Effector memory CD4-positive, alpha-beta T cell (primary cell): ENCODE measurements at regions not wholly inside any gene's neighbourhood (a gene's known extent, or its start where the extent isn't known, plus 50 kb on each side); places are given as distances from the start of the nearest gene placed in this dataset.

Experiments
- DNase-seq, 3 donors: peaks; one replicate each; pipeline ENCODE4 v3.0.0-alpha.2; 2020
- H3K27ac ChIP-seq: 2 replicates; pipeline ENCODE4 v1.7.0; 2013; ENCODE audit warnings: mild to moderate bottlenecking, low read length, moderate library complexity; ENCODE audit not compliant: insufficient read depth, poor library complexity, severe bottlenecking
- H3K27me3 ChIP-seq: replicated peaks from 2 replicates; pipeline ENCODE4 v1.7.0; 2013; ENCODE audit warnings: mild to moderate bottlenecking, low read length; ENCODE audit not compliant: insufficient read depth, control insufficient read depth, poor library complexity, severe bottlenecking
- H3K36me3 ChIP-seq: 2 replicates; pipeline ENCODE4 v1.7.0; 2013; ENCODE audit warnings: mild to moderate bottlenecking, low read length, moderate library complexity; ENCODE audit not compliant: control insufficient read depth, insufficient read depth
- H3K4me1 ChIP-seq: 2 replicates; pipeline ENCODE4 v1.7.0; 2013; ENCODE audit warnings: low read length, mild to moderate bottlenecking; ENCODE audit not compliant: control insufficient read depth, insufficient read depth, poor library complexity, severe bottlenecking
- H3K4me3 ChIP-seq: 2 replicates; pipeline ENCODE4 v1.7.0; 2013; ENCODE audit warnings: low read length, low read depth, mild to moderate bottlenecking; ENCODE audit not compliant: insufficient read depth, poor library complexity, severe bottlenecking
- H3K9me3 ChIP-seq: 2 replicates; pipeline ENCODE4 v1.7.0; 2013; ENCODE audit warnings: mild to moderate bottlenecking, low read length, moderate library complexity; ENCODE audit not compliant: control insufficient read depth

GRCh38 chr18:4586731-4587130, 131.6 kb upstream of the DLGAP1 start:
- Histone ChIP-seq H3K27ac (no peak overlapping the region), H3K36me3 (no peaks in the 10 kb centered on the region), H3K4me3 (no peak overlapping the region), H3K4me1 (no peaks in the 10 kb centered on the region), H3K9me3 (no peaks in the 10 kb centered on the region), H3K27me3 (no peaks in the 10 kb centered on the region)
- DNase-seq, result no peak

DNA sequence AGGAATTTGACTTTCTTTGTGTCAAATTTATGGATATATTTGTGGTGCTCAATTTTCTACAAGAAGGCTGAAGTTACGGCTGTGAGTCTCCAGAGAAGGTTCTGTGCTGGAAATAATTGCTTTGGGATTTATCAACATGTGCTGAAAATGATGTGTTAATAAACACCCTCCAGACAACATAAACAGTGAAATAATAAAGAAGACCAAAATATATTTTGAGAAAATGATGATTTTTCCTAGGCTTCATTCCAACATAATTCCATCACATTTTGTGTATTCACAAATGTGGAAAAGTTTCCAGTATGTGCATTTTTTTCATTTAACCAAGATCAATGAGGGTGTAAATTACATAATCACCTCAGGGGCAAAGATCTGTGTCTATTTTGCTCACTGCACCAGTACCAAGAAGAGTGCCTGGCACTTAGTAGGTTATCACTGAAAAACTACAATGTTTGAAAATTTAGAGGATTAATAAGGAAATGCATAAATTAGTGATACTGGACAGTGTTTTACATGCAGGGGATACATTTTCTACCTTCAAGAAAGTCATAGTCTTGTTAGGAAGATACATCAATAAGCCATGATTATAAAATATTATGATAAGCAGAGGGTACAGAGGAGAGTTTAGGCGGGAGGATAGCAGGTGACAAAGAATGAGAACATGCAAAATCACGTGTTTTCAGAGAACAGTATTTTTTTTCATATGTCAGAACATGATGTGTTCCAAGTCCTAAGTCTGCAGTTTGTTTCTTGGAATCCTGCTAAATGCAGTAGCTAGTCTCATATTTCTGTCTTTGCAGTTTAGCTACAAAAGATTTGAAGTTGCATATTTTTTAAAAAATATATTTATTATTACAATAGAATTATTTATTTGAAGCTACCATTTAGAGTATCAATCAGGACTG, 127.6 kb upstream of the DLGAP1 start:
- H3K4me3 ChIP-seq, result no peak overlapping the region
- no peak for DNase-seq
- no peaks in the 10 kb centered on the region for H3K27me3 ChIP-seq
- H3K36me3 ChIP-seq, result no peaks in the 10 kb centered on the region
- H3K9me3 ChIP-seq, result no peaks in the 10 kb centered on the region
- no peak overlapping the region for H3K27ac ChIP-seq
- H3K4me1 ChIP-seq, result no peaks in the 10 kb centered on the region

DNA sequence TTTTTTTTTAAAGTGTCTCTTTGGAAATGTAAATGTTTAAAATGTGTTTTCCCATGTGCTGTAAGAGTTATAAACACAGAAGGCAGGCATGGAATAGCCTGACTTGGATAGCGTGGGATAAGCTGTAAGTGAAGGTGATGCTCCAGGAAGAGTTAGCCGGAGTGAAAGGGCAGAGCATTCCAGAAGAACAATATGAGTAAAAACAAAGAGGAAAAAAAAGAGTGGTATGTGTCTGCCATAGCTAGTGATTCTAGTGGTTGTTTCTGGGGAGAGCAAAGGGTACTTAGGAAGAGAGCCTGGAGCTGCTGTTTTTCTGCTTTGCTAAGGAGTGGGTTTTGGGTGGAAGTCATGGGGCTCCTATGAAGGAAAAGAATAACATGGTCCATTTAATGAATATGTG, 126.9 kb upstream of the DLGAP1 start:
- Histone ChIP-seq H3K36me3 (no peaks in the 10 kb centered on the region), H3K9me3 (no peaks in the 10 kb centered on the region), H3K27me3 (no peaks in the 10 kb centered on the region), H3K4me1 (no peaks in the 10 kb centered on the region), H3K27ac (no peak overlapping the region), H3K4me3 (no peak overlapping the region)
- no peak for DNase-seq

DNA sequence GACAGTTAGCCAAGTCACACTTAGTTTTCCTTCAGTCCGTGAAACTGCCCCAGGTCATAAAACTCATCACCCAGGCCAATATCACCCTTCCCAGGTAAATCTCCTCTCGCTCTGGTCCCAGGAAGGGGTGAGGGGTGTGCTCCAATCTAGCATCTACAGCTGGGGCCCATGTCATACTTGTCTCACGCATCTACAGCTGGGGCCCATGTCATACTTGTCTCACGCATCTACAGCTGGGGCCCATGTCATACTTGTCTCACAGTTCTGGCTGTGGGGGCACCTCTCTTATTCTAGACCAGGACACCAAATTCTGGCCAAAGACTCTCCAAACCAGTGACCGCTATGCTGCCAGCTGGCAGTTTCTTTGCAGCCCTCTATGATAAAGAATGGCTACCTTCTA, 123.3 kb upstream of the DLGAP1 start:
- Histone ChIP-seq H3K9me3 (no peaks in the 10 kb centered on the region), H3K4me3 (no peak overlapping the region), H3K27ac (no peak overlapping the region), H3K4me1 (no peaks in the 10 kb centered on the region), H3K36me3 (no peaks in the 10 kb centered on the region), H3K27me3 (no peaks in the 10 kb centered on the region)
- DNase-seq, result no peak

- H3K36me3 ChIP-seq, result no peaks in the 10 kb centered on the region
- H3K4me1 ChIP-seq, result no peaks in the 10 kb centered on the region
- H3K27me3 ChIP-seq, result no peaks in the 10 kb centered on the region
- H3K27ac ChIP-seq, result no peak overlapping the region
- H3K9me3 ChIP-seq, result no peaks in the 10 kb centered on the region
- H3K4me3 ChIP-seq, result no peak overlapping the region
- no peak for DNase-seq
Measured at GRCh38 chr18:4573735-4574134, 118.6 kb upstream of the DLGAP1 start.

DNA sequence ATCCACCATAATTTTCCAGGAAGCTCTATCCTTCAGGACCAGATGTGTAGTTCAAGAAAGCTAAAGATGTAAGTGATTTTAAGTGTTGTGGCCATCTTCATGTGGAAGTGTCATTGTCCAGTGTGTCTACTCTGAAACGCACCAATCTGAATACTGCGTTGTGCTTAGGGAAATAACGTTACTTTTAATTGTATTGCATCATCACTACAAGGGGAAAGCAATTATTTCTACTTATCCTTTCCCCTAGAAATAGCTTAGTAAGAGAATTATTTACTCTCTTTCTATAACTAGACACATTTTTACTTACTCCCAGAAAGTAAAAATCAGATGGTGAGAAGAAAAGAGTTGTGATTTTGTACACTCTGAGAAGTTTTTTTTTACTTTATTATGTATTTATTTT, 102.4 kb upstream of the DLGAP1 start:
- H3K4me3 ChIP-seq, result no peak overlapping the region
- no peak for DNase-seq
- no peaks in the 10 kb centered on the region for H3K27me3 ChIP-seq
- no peaks in the 10 kb centered on the region for H3K9me3 ChIP-seq
- no peak overlapping the region for H3K27ac ChIP-seq
- no peaks in the 10 kb centered on the region for H3K36me3 ChIP-seq
- H3K4me1 ChIP-seq, result no peaks in the 10 kb centered on the region

- H3K4me3 ChIP-seq, result no peak overlapping the region
- no peak overlapping the region for H3K27ac ChIP-seq
- no peaks in the 10 kb centered on the region for H3K4me1 ChIP-seq
- DNase-seq, result no peak
- no peaks in the 10 kb centered on the region for H3K27me3 ChIP-seq
- no peaks in the 10 kb centered on the region for H3K36me3 ChIP-seq
- peaks cover under 1% of the 10 kb centered on the region for H3K9me3 ChIP-seq
Measured at GRCh38 chr18:4551001-4551360, 95.9 kb upstream of the DLGAP1 start.

GRCh38 chr18:4549164-4549872, 94.2 kb upstream of the DLGAP1 start:
- H3K27me3 ChIP-seq, result no peaks in the 10 kb centered on the region
- no peak overlapping the region for H3K27ac ChIP-seq
- no peak overlapping the region for H3K4me3 ChIP-seq
- peaks cover 4% of the 10 kb centered on the region for H3K9me3 ChIP-seq
- no peak for DNase-seq
- no peaks in the 10 kb centered on the region for H3K36me3 ChIP-seq
- H3K4me1 ChIP-seq, result no peaks in the 10 kb centered on the region

- H3K4me3 ChIP-seq, result no peak overlapping the region
- H3K9me3 ChIP-seq, result peaks cover 4% of the 10 kb centered on the region
- no peaks in the 10 kb centered on the region for H3K4me1 ChIP-seq
- no peak for DNase-seq
- H3K36me3 ChIP-seq, result no peaks in the 10 kb centered on the region
- H3K27ac ChIP-seq, result no peak overlapping the region
- no peaks in the 10 kb centered on the region for H3K27me3 ChIP-seq
Measured at GRCh38 chr18:4547126-4547525, 92.0 kb upstream of the DLGAP1 start.

- no peak for DNase-seq
- H3K4me1 ChIP-seq, result no peaks in the 10 kb centered on the region
Measured at GRCh38 chr18:4544142-4544541, 89.0 kb upstream of the DLGAP1 start.

More at GRCh38 chr18:4544142-4544541, 89.0 kb upstream of the DLGAP1 start:
- Histone ChIP-seq H3K4me3 (no peak overlapping the region), H3K36me3 (no peaks in the 10 kb centered on the region), H3K27ac (no peak overlapping the region), H3K9me3 (peaks cover 4% of the 10 kb centered on the region), H3K27me3 (no peaks in the 10 kb centered on the region)
